K562 (cell line): ENCODE measurements at regions not wholly inside any gene's neighbourhood (a gene's known extent, or its start where the extent isn't known, plus 50 kb on each side); places are given as distances from the start of the nearest gene placed in this dataset.

ENCODE experiments used
- ATAC-seq: fragments of 200-7000 bp; cut with Tn5 transposase; 3 replicates; pipeline ENCODE4 v1.9.1; 2020; ENCODE audit warnings: moderate library complexity
- BruUV-seq: library from RNA; stranded (reverse); fragments of 400-500 nt; replicated peaks from 2 replicates; lab custom pipeline; 2021; lab: Mats Ljungman, UMichigan
- CTCF ChIA-PET: fragments of 300-600 bp; formaldehyde crosslinking; extraction: SDS; loops from one replicate; lab custom pipeline; 2021; ENCODE audit warnings: low intra/inter-chr PET ratio; lab: Yijun Ruan, JAX
- POLR2A ChIA-PET: fragments of 300-600, 350-650 bp; sonication (Branson Sonifier 250); formaldehyde crosslinking; extraction: SDS; loops from one replicate; lab custom pipeline; 2021; ENCODE audit warnings: antibody characterized with exemption, inconsistent platforms; lab: Yijun Ruan, JAX
- DNase-seq, 4 experiments: peaks; one replicate each; pipeline versions ENCODE4 v3.0.0 to v3.0.0-alpha.2; 2011 to 2018; ENCODE audit warnings: low spot score in 3 of 4, mixed read lengths in 3 of 4; ENCODE audit errors: extremely low read depth in 1 of 4
- FAIRE-seq: peaks from 2 replicates; lab custom pipeline; 2011; peaks lifted over from hg19 to GRCh38; lab: Jason Lieb, UNC
- H2AFZ ChIP-seq: 2 replicates; pipeline ENCODE4 v1.6.0; 2011; ENCODE audit warnings: low read depth, low read length, control low read depth, inconsistent platforms
- H3K27ac ChIP-seq: fragments of 200-600 bp; 3 replicates; pipeline ENCODE4 v1.8.0; 2011; ENCODE audit warnings: low read depth, mild to moderate bottlenecking, control low read depth, inconsistent platforms, low read length, moderate library complexity, mixed read lengths; ENCODE audit errors: extremely low read depth
- H3K27me3 ChIP-seq, 2 experiments: fragments of 300-600 bp in 1 of 2; 2 replicates in 1 of 2; 3 replicates in 1 of 2; pipeline versions ENCODE4 v1.6.0 to v1.8.0; 2011; ENCODE audit warnings: inconsistent platforms in 2 of 2, low read length in 2 of 2, mild to moderate bottlenecking in 1 of 2, mixed read lengths in 1 of 2, moderate library complexity in 1 of 2; ENCODE audit not compliant: control insufficient read depth in 2 of 2, insufficient read depth in 2 of 2
- H3K36me3 ChIP-seq: fragments of 300-600 bp; 3 replicates; pipeline ENCODE4 v1.8.0; 2011; ENCODE audit warnings: mild to moderate bottlenecking, low read length, inconsistent platforms; ENCODE audit not compliant: control insufficient read depth, insufficient read depth
- H3K4me1 ChIP-seq, 2 experiments: fragments of 200-600 bp in 1 of 2; replicated peaks in 1 of 2; 2 replicates in 1 of 2; 3 replicates in 1 of 2; pipeline versions ENCODE4 v1.5.1 to v1.8.0; 2011; ENCODE audit warnings: inconsistent platforms in 2 of 2, low read length in 2 of 2, mild to moderate bottlenecking in 1 of 2, mixed read lengths in 1 of 2, moderate library complexity in 1 of 2; ENCODE audit not compliant: control insufficient read depth in 2 of 2, insufficient read depth in 2 of 2
- H3K4me2 ChIP-seq: 2 replicates; pipeline ENCODE4 v1.6.1; 2011; ENCODE audit warnings: low read length, control low read depth, inconsistent platforms, mixed read lengths; ENCODE audit not compliant: insufficient read depth
- H3K4me3 ChIP-seq: fragments of 200-600 bp; sonication (generic), shearing (Covaris generic); 2 replicates; pipeline ENCODE4 v1.5.1; 2016; ENCODE audit warnings: control low read depth, inconsistent platforms
- H3K79me2 ChIP-seq: fragments of 200-600 bp; 3 replicates; pipeline ENCODE4 v1.8.0; 2011; ENCODE audit warnings: low read length, inconsistent platforms; ENCODE audit not compliant: control insufficient read depth, insufficient read depth
- H3K9ac ChIP-seq, 2 experiments: 2 replicates each; pipeline versions ENCODE4 v1.6.0 to v1.6.1; 2011; ENCODE audit warnings: low read depth in 2 of 2, low read length in 2 of 2, control low read depth in 1 of 2, inconsistent platforms in 1 of 2, mild to moderate bottlenecking in 1 of 2, mixed read lengths in 1 of 2; ENCODE audit not compliant: insufficient read depth in 1 of 2
- H3K9me1 ChIP-seq: one replicate; pipeline ENCODE4 v1.6.0; 2011; ENCODE audit warnings: inconsistent platforms, mild to moderate bottlenecking, low read length, moderate library complexity; ENCODE audit not compliant: control insufficient read depth, insufficient read depth
- H3K9me3 ChIP-seq: replicated peaks from 2 replicates; pipeline ENCODE4 v1.5.1; 2011; ENCODE audit warnings: low read depth, low read length, inconsistent platforms; ENCODE audit not compliant: control insufficient read depth, insufficient read depth
- H4K20me1 ChIP-seq: replicated peaks from 2 replicates; pipeline ENCODE4 v1.6.1; 2011; ENCODE audit warnings: low read length, inconsistent platforms, mixed read lengths; ENCODE audit not compliant: control insufficient read depth, insufficient read depth
- E2F1 ChIP-seq: sonication (generic); formaldehyde crosslinking; IDR thresholded peaks from 2 replicates; pipeline ENCODE4 v1.8.1; 2023; ENCODE audit warnings: mild to moderate bottlenecking, missing genetic modification reagents, moderate library complexity
- NFYB ChIP-seq: IDR thresholded peaks from 2 replicates; pipeline ENCODE4 v1.6.1; 2011; ENCODE audit warnings: mild to moderate bottlenecking, moderate library complexity; ENCODE audit not compliant: insufficient read length; ENCODE audit errors: extremely low read depth
- NRF1 ChIP-seq, 2 experiments: fragments of 450-650 bp; IDR thresholded peaks in 1 of 2; conservative IDR thresholded peaks in 1 of 2; 2 replicates each; pipeline ENCODE4 v1.6.1; 2014; ENCODE audit warnings: mild to moderate bottlenecking in 2 of 2
- POLR2B ChIP-seq: fragments of 450-650 bp; IDR thresholded peaks from 2 replicates; pipeline ENCODE4 v1.6.1; 2018; ENCODE audit warnings: low read depth; ENCODE audit not compliant: partially characterized antibody
- SPI1 ChIP-seq: IDR thresholded peaks from 2 replicates; pipeline ENCODE4 v1.6.1; 2011; ENCODE audit warnings: low read depth, low read length, control low read depth, borderline replicate concordance
- ZNF766 ChIP-seq: fragments of 200-800 bp; sonication (Bioruptor generic); conservative IDR thresholded peaks from 2 replicates; pipeline ENCODE4 v1.6.1; 2016; ENCODE audit warnings: missing genetic modification characterization, missing compliant biosample characterization
- in situ Hi-C: fragments of 300-500 bp; cut with MboI; formaldehyde crosslinking; loops from 4 replicates; pipeline ENCODE4 v1.15.0; 2018; ENCODE audit warnings: inconsistent platforms, mixed read lengths
- intact Hi-C: fragments of 100-400 bp; cut with micrococcal nuclease; formaldehyde crosslinking; loops from 2 replicates; pipeline ENCODE4 v1.14.2; 2022

- no peak for DNase-seq
- no peak overlapping the region for H3K4me2 ChIP-seq
- H3K27ac ChIP-seq, result no peak overlapping the region
- H2AFZ ChIP-seq, result no peak overlapping the region
- no peak for TF ChIP-seq POLR2B
- TF ChIP-seq NFYB, result no peak
- TF ChIP-seq E2F1 (CRISPR knock-in tag), result no peak
- no peak for TF ChIP-seq SPI1
- no peak for TF ChIP-seq NRF1 (conservative IDR thresholded peaks at IDR 0.05 in 1 of 2, IDR thresholded peaks at IDR 0.05 in 1 of 2)
- TF ChIP-seq ZNF766 (CRISPR knock-in tag), result no peak
- TF ChIP-seq, all 486 proteins: peak for 0
- no peaks in the 10 kb centered on the region for H3K9me1 ChIP-seq
- no peak for FAIRE-seq
- CTCF ChIA-PET, result no interaction called here
- no peaks in the 10 kb centered on the region for H3K36me3 ChIP-seq
- no peak overlapping the region for H3K9ac ChIP-seq
- H3K79me2 ChIP-seq, result no peaks in the 10 kb centered on the region
- no peaks in the 10 kb centered on the region for H4K20me1 ChIP-seq
- intact Hi-C loops, result no loop called here
- in situ Hi-C loops, result no loop called here
- no peaks in the 10 kb centered on the region for H3K27me3 ChIP-seq
- POLR2A ChIA-PET, result no interaction called here
- no peaks in the 10 kb centered on the region for H3K9me3 ChIP-seq
- no peaks in the 10 kb centered on the region for H3K4me1 ChIP-seq
- ATAC-seq, result no peak
- no peak overlapping the region for H3K4me3 ChIP-seq
- no TSS peak for BruUV-seq
Observed at GRCh38 chr5:58215364-58215763, 244.5 kb downstream of the PLK2 start.
